HG03103 (cell line): ENCODE measurements at regions not wholly inside any gene's neighbourhood (a gene's known extent, or its start where the extent isn't known, plus 50 kb on each side); places are given as distances from the start of the nearest gene placed in this dataset.

Experiments
- ATAC-seq: cut with Tn5 transposase; IDR thresholded peaks from one replicate; pipeline ENCODE4 v1.9.1; 2021; ENCODE audit warnings: low read depth; ENCODE audit not compliant: unreplicated experiment

- ATAC-seq, result no peak
Observed at GRCh38 chr15:39096608-39097205, 484.2 kb upstream of the THBS1 start.

DNA sequence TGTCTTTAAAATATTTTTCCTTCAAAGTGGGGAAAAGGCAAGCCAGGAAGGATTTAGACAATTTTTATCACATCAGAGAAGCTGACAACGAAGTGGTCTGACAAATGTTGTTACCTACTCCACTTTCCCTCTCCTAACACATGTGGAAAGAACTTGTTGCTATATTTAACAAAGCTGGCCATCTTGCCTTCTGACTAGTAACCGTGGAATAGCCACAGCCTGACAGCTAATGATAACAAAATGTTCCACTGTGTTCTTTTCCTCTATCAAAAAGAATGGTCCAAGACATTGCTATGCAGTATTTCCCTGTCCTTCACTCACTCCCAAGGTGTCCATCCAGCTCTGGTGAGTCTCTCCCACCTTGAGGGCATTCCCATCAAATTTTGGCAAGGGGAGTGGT is 481.4 kb upstream of the THBS1 start:
- no peak for ATAC-seq

- no peak for ATAC-seq
Observed at GRCh38 chr15:39100106-39100660, 480.7 kb upstream of the THBS1 start.

- ATAC-seq, result no peak
Observed at GRCh38 chr15:39102431-39102830, 478.4 kb upstream of the THBS1 start.

DNA sequence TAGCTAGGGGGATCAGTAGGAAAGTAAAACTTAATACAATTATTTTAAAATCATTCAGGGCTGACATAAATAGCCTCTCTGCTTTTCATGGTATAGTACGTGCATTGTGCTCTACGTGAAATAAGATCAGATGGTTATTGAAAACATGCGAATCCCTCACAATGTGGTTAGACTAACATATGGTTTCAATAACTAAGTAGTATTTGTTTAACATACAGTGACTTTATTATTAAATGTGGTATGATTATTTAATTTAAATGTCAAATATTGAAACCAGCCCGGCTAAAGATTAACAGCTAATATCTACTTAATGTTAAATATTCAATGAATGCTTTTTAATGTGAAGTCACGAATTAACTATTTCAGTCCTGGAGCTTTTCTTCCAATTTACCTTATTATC is 473.9 kb upstream of the THBS1 start:
- no peak for ATAC-seq

GRCh38 chr15:39108021-39108420 is 472.9 kb upstream of the THBS1 start:
- no peak for ATAC-seq

DNA sequence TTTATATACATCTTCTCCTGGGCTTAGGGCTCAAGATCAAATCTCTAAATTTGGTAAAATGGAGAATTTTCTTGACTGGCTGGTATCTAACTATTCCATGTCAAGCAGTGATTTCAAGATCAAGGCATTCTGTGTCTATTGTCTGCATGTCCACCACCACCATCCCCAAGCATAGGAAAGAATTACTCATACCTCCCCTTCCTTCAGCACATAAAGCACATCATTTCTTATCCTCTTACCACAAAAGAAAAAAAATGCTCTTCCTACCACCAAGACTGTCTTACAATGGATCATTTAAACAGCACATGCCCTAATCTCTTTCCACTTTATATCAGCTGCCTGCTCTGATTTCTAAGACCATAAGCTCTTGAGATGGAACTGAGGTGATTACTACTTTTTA is 470.5 kb upstream of the THBS1 start:
- ATAC-seq, result no peak

DNA sequence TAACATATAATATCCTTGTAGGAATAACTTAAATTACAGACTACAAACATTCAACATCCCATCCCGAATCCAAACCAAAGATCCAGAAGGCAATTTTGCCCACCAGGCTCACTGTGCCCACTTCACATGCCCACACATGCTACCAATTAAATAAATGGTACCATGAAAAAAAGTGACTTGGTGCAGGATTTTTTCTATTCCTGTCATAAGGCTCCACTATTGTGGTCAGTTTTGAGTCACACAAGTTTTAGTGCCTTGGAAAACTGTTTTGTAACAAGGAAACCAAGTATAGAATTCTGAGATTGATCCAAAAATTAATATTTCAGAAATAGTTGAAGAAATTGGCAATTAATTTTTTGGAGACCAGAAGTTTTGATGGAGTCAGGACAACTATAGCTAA is 470.1 kb upstream of the THBS1 start:
- ATAC-seq, result no peak

DNA sequence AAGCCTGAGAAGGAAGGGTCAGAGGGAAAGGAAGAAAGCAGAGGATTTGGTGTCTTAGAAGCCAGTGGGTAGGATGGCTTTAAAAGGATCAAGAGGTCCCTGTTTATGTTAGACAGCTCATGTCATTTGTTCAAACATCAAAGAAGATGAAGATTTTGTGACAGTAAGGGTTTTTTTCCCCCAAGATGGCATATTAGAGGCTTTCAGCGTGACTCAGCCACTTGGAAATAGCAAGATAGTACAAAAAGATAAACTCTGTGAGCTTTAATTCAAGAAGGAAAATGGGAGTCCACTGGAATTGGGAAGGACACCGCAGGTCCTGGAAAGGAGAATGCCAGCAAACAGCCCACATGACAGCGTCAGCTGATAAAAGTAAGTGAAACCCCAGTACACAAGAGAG is 467.1 kb upstream of the THBS1 start:
- ATAC-seq, result no peak

GRCh38 chr15:39114690-39115378 is 466.0 kb upstream of the THBS1 start:
- ATAC-seq, result no peak

DNA sequence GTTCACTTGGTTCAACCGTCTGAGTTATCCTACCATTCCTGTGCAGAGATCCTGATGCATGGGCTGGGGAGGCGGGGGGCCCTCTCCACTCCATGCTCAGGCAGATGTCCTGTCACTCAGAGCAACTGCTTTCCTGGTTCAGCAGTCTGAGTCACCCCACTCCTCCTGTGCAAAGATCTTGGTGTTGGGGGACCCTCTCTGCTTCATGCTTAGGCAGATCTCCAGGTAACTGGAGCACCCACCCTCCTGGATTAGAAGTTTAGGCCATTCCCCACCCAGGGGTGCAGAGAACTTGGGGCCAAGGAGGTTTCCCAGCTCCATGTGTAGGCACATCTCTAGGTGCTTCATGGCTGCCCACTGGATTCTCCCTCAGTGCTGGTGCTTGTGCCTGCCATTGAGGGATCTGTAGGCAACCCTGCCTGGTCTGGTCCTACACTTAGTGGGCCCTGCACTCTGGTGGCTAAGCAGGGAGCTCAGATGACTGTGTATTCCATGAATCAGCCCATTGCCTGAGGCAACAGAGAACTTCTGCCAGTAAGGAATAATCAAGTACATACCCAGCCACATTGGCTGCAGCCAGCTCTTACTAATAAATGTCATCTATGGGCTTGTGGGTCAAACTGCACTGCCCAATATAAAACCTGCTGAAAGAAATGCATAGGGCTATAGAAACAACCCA is 465.4 kb upstream of the THBS1 start:
- ATAC-seq, result no peak

GRCh38 chr15:39118510-39118909 is 462.4 kb upstream of the THBS1 start:
- no peak for ATAC-seq

GRCh38 chr15:39124155-39124552 is 456.7 kb upstream of the THBS1 start:
- ATAC-seq, result no peak

GRCh38 chr15:39124553-39125171 is 456.2 kb upstream of the THBS1 start:
- ATAC-seq, result no peak

DNA sequence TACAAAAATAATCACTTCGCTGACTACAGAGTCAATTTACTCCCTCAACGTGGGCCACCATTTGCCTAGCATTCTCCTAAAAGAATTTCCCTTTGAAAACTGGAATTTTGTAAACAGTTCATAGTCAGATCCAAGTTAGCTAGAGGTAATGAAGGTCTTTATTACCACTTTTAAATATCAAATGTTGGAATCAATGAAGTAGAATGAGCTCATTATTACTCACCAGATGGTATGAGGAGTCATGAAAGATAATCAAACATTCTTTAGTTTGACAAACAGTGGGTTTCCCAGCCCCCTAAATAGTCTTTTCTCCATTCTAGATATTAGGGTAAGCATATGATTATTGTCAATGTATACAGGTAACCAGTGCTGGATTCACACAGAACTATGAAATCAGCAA is 455.7 kb upstream of the THBS1 start:
- ATAC-seq, result no peak

DNA sequence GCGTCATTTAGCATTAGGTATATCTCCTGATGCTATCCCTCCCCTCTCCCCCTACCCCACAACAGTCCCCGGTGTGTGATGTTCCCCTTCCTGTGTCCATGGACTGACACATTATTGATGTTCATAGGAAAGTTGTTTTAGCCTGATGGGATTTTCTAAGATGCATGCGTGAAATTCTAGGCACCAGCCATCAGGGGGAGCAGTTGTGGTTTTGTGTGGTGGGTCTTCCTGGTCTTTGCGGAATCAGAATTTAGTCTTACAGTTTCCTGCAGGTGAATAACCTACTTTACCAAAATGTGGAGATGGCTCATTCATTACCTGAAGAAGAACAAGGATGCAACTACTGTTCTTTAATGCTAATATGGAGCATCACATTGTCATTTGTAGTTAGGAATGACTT is 455.0 kb upstream of the THBS1 start:
- ATAC-seq, result no peak

GRCh38 chr15:39127151-39127790 is 453.6 kb upstream of the THBS1 start:
- no peak for ATAC-seq

GRCh38 chr15:39127925-39128617 is 452.8 kb upstream of the THBS1 start:
- ATAC-seq, result no peak

DNA sequence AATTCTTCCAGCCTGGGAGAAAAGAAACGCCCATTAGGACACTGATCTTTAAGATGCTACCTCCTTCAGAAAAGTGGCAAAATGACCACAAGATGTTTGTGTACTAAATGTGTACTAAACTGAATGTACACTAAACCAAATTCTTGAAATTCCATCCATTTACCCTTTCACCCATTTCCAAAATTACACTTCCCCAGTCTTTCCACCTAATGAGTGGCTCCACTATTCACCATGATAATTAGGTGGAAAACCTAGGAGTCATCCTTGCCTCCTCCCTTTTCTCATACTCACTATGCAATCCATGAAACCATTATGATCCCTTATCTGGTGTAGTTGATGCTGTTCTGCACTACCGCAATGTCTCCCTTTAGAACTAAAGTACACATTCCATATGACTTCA is 452.1 kb upstream of the THBS1 start:
- ATAC-seq, result no peak
